GM10266 (cell line): ENCODE measurements at regions not wholly inside any gene's neighbourhood (a gene's known extent, or its start where the extent isn't known, plus 50 kb on each side); places are given as distances from the start of the nearest gene placed in this dataset.

ENCODE experiments used
- DNase-seq: peaks from one replicate; pipeline ENCODE4 v3.0.0; 2012; ENCODE audit errors: extremely low spot score
- TF ChIP-seq, protein P1 (sequence below): IDR thresholded peaks from 2 replicates; pipeline ENCODE4 v1.5.1; 2012; ENCODE audit warnings: mild to moderate bottlenecking, low read depth; ENCODE audit not compliant: control insufficient read depth, insufficient read depth; ENCODE audit errors: missing control alignments

DNA sequence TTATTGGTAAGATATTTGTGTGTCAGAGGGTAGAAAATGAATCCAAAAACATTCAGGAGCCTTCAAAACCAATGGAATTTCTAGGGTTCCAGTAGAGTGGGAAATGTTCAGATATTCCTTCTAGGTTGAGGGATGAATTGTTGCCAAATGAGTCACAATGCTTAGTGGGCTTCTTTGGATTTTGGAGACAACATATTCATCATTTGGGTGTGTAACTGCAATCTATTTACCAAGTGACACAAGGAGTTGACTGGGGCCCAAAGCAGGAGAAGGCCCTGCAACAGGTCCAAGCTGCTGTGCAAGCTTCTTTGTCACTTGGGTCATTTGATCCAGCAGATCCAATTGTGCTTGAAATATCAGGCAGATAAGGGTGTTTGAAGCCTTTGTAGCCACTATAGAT is 551.5 kb upstream of the PITX2 start:
- DNase-seq: no peak
- TF ChIP-seq, protein P1, sequence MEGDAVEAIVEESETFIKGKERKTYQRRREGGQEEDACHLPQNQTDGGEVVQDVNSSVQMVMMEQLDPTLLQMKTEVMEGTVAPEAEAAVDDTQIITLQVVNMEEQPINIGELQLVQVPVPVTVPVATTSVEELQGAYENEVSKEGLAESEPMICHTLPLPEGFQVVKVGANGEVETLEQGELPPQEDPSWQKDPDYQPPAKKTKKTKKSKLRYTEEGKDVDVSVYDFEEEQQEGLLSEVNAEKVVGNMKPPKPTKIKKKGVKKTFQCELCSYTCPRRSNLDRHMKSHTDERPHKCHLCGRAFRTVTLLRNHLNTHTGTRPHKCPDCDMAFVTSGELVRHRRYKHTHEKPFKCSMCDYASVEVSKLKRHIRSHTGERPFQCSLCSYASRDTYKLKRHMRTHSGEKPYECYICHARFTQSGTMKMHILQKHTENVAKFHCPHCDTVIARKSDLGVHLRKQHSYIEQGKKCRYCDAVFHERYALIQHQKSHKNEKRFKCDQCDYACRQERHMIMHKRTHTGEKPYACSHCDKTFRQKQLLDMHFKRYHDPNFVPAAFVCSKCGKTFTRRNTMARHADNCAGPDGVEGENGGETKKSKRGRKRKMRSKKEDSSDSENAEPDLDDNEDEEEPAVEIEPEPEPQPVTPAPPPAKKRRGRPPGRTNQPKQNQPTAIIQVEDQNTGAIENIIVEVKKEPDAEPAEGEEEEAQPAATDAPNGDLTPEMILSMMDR: no peak

DNA sequence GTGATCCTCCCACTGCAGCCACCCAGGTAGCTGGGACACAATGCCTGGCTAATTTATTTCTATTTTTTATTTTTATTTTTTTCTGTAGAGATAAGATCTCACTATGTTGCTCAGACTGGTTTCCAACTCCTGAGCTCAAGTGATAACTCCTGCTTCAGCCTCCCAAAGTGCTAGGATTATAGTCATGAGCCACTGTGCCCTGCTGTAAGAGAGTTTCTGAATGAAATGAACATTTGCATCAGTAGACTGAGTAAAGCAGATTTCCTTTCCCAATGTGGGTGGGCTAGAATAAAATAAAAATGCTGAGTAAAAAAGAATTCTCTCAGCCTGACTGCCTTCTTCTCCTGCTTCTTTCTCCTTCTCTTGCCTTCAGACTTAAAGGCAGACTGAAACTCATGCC is 555.4 kb upstream of the PITX2 start:
- TF ChIP-seq, protein P1: no peak
- no peak for DNase-seq

- TF ChIP-seq, protein P1: no peak
Measured at GRCh38 chr4:111187108-111187507, 564.2 kb upstream of the PITX2 start.

GRCh38 chr4:111198446-111198845 is 575.6 kb upstream of the PITX2 start:
- TF ChIP-seq, protein P1: no peak
- DNase-seq: no peak

More at GRCh38 chr4:111187108-111187507, 564.2 kb upstream of the PITX2 start:
- no peak for DNase-seq

DNA sequence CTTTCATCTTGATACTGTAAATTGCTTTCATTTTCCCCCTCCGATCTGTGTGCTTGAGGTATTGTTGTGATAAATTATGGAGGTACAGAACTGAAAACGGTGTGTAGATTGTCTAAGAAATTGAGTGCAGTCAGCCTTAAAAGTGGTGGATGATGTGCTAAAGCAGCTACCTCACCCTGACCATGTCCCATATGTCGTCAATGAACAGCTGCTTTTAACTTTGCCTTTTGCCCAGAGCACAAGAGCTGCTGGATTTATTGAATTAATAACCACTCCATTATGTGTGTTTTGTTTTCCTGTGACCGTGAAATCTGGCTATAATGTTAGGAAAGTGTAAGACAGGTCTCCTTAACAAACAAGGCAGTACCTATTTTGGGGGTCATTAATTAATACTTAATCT is 581.9 kb upstream of the PITX2 start:
- TF ChIP-seq, protein P1: no peak

GRCh38 chr4:111208970-111209369 is 586.1 kb upstream of the PITX2 start:
- TF ChIP-seq, protein P1: no peak
- no peak for DNase-seq

More for the DNA sequence above, 581.9 kb upstream of the PITX2 start:
- DNase-seq: no peak

DNA sequence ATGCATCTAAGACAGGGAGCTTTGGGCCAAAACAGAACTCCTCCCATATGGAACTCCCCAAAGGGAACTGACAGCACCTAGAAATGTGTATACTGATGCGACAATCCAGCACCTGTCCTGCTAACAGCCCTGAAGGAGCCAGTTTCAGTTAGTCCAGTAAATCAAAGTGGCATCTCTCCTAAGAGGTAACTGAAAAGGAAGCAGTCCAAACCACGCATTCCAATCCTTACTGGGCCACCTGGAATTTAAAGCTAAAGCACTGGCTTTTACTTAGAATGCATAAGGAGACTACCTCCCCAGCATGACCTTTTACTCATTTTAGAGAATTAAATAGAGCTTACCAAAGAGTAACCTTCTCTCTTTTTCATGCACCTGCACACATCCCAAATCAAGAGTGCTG is 586.8 kb upstream of the PITX2 start:
- TF ChIP-seq, protein P1: no peak
- DNase-seq: no peak

DNA sequence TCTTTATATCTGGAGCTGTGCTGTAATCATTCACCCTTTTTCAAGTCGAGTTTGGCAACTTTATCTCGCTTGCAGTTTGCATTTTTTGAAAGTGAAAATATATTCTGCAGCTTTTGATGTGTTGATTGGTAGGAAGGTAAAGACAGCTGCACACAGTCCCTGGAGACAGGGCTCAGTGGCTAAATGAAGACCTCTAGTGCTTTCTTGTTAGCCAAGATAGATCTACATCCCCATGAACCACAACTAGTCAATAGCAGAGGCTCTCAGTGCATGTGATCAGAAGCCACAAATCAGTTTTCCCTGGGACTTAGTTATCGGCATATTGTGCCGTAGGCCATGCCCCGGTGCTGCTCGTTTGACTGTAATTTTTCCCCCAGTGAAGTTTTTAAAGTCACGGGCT is 587.7 kb upstream of the PITX2 start:
- TF ChIP-seq, protein P1: no peak

More for the DNA sequence above, 587.7 kb upstream of the PITX2 start:
- no peak for DNase-seq
